Suprapubic skin (tissue), 3 donors: ENCODE measurements at regions not wholly inside any gene's neighbourhood (a gene's known extent, or its start where the extent isn't known, plus 50 kb on each side); places are given as distances from the start of the nearest gene placed in this dataset.

Experiments used
- POLR2A ChIP-seq, 2 donors: fragments of 450-650 bp; IDR thresholded peaks; one replicate each; pipeline ENCODE4 v1.6.1; 2017; ENCODE audit warnings: antibody characterized with exemption in 2 of 2, mild to moderate bottlenecking in 2 of 2, moderate library complexity in 2 of 2
- TF ChIP-seq, protein P1 (sequence below), 2 donors: fragments of 200-600 bp in 1 of 2; fragments of 450-650 bp in 1 of 2; sonication (generic) in 1 of 2; IDR thresholded peaks; one replicate each; pipeline ENCODE4 v1.5.1; 2016 to 2019; ENCODE audit warnings: antibody characterized with exemption in 2 of 2, mild to moderate bottlenecking in 1 of 2, moderate library complexity in 1 of 2

DNA sequence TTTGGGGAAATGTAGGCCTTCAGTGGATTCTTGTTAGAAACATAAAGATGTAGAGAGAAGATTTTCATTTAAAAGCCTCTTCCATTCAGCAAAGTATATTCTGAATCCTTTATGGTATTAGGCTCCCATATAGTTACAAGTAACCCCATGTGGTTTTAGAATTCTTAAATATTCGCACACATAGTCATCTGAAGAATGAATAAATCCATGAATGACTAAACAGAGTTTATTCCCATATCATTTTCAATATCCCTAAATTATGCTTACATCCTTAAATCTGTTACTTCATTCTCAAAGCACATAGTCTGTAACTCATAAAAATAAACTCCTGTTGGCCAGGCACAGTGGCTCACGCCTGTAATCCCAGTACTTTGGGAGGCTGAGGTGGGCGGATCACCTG, 962.1 kb downstream of the KCNJ18 start:
- TF ChIP-seq, protein P1, sequence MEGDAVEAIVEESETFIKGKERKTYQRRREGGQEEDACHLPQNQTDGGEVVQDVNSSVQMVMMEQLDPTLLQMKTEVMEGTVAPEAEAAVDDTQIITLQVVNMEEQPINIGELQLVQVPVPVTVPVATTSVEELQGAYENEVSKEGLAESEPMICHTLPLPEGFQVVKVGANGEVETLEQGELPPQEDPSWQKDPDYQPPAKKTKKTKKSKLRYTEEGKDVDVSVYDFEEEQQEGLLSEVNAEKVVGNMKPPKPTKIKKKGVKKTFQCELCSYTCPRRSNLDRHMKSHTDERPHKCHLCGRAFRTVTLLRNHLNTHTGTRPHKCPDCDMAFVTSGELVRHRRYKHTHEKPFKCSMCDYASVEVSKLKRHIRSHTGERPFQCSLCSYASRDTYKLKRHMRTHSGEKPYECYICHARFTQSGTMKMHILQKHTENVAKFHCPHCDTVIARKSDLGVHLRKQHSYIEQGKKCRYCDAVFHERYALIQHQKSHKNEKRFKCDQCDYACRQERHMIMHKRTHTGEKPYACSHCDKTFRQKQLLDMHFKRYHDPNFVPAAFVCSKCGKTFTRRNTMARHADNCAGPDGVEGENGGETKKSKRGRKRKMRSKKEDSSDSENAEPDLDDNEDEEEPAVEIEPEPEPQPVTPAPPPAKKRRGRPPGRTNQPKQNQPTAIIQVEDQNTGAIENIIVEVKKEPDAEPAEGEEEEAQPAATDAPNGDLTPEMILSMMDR (IDR thresholded peaks at IDR 0.05) = no peak
- no peak for TF ChIP-seq POLR2A (IDR thresholded peaks at IDR 0.05)
